CD4-positive, alpha-beta T cell treated with Interleukin-12 subunit alpha and Interleukin-12 subunit beta, for 1 hour (primary cell): ENCODE measurements at regions not wholly inside any gene's neighbourhood (a gene's known extent, or its start where the extent isn't known, plus 50 kb on each side); places are given as distances from the start of the nearest gene placed in this dataset.
"Not testable (repeated sequence)": the region's sequence is repeated elsewhere in the genome, so short reads cannot be mapped to it uniquely, and the experiment has no call there.

Experiments
- DNase-seq: peaks from one replicate; pipeline ENCODE4 v3.0.0-alpha.2; 2020

DNA sequence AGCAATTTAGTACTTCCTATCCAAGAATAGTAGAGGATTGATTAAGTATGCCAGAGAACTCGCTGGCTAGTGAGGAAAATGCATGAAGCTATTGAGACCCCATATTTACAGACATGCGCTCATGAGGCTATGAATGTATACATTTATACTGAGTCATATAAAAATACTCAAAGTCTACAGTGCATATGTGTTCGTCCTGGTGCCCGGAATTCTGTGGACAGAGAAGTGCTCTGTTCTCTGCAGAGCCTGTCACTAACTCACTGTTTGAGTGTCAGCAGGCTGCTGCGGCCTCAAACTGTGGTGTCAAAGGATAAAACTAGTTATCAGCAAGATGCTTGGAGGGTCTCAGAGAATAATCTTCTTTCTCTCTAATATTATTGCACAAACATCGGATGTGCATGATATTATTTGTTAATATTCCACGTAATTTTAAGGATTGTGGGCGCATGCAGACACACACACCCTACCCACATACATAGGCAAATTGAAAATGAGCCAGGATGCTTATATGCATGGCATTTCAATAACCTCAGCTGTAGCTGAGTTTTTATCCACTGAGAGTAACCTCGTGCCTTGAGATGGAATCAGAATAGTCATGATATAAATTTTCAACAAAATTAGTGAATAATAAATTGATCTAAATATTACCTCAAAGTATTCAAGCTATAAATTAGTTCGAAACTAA lies 50.0 kb upstream of the TSC22D2 start:
- DNase-seq = no peak

DNA sequence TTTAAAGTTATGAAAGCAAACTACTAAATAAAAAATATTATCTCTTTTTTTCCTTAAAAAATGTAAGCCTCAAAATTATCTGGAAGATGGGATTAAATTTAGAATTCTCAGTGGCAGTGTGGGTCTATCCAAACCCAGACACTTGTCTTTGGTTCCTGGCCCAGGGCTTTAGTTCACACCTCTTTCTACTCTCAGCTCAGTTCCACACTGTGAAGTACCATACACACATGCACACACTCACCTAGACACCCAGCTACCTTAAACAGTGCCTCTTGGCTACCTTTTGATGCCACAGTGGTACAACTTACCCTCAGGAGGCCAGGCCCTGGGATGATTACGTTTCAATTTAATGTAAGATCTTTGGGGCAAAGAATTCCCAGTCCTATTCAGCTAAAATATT lies 51.0 kb upstream of the TSC22D2 start:
- no peak for DNase-seq

DNA sequence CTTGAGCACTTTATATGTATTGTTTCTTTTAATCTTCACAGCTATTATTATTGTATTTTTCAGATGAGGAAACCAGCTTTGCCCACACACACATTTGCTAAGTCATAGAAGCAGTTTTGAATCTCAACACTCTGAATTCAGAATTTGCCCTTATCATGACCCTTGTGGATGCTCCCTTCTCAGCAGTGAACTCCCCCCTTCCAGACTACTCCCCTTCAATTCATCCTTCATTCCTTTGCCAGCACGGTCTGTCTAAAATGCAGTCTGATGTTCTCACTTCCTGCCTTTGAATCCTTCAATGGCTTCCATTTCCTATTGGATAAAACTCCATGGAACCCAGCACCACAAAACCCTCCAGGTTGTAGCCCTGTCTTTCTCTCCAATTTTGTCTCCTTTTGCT lies 52.5 kb upstream of the TSC22D2 start:
- no peak for DNase-seq

DNA sequence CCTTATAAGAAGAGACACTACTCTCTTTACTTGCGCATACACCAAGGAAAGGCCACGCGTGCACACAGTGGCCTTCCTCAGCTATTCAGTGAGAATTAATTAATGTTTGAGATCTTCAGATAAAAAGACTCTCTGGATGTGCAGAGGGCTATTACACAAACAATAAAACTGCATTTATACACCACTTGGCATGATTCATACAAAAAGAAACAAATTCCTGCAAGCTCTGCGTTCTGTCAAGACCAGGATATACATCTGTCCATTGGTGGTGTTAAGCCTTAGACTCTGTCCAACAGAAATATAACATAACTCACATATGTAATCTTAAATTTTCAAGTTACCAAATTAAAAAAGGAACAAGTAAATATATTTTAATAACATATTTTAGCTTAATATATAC lies 55.2 kb upstream of the TSC22D2 start:
- no peak for DNase-seq

DNA sequence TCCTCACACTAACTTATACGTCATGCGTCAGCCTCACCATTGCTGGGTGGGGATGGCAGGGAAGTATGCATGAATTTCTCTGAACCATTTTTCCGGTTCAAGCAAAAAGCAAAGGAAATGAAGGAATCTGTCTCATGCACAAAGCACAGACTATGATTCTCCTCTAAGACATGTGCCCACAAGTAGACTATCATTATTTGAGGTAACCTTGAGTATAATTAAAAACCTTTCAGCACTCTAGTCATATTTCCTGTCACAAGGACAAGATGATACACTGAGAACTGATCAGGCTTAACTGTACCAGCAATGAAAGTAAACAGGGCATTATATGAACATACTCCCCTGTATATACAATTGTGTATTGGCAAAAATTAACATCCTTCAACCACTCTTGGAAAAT lies 56.7 kb upstream of the TSC22D2 start:
- no peak for DNase-seq

DNA sequence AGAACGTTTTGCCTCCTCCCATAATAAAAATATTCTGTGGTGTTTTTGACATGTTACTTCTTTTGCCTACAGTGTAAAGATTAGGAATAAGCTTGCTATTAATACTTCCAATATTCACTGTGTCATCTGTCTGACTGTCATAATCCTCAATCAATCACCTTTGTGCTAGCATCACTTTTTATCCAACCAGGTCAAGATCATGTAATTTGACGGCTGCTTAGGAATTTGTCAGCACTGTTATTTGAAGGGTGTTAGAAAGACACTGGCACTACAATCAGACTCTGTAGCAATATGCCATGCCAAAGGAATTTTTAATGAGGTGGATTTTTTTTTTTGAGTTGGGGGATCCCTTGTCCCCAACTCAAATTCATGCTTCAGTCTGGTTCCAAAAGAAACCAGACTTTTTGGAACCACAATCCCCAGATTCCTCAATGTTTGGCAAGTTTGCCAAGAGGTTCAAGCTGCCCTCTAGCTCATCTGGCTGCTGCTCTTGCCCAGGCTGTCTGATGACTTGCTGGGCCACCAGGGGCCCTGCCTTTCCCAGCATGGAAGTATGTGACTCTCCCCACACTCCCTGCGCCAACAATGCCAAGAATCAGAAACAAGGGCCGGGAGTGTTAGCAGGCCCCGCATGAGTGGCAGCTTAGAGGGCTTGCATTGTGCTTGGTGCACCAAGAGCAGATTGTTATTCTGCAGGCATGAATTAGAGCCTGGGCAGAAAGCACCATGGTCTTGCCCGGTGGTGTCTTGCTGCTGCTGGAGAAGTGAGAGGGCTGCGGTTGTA lies 58.6 kb upstream of the TSC22D2 start:
- no peak for DNase-seq

DNA sequence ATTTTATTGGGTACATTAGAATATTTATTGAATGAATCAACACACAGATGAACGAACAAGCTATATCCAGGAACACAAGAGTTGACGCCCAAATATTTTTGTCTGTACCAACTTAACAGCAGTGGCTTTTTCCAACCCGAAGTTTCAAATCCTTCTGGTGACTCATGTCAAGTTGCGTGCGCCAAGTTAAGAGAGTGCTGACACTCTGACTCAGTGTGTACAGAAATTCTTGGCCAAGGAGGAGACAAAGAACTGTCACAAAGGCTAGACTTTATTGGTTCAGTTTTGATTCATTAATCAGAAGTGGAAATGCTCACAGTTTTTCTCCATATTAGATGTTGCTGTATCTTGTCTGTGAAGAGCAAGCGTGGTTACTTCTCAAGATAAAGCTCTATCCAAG lies 59.6 kb upstream of the TSC22D2 start:
- DNase-seq = no peak

DNA sequence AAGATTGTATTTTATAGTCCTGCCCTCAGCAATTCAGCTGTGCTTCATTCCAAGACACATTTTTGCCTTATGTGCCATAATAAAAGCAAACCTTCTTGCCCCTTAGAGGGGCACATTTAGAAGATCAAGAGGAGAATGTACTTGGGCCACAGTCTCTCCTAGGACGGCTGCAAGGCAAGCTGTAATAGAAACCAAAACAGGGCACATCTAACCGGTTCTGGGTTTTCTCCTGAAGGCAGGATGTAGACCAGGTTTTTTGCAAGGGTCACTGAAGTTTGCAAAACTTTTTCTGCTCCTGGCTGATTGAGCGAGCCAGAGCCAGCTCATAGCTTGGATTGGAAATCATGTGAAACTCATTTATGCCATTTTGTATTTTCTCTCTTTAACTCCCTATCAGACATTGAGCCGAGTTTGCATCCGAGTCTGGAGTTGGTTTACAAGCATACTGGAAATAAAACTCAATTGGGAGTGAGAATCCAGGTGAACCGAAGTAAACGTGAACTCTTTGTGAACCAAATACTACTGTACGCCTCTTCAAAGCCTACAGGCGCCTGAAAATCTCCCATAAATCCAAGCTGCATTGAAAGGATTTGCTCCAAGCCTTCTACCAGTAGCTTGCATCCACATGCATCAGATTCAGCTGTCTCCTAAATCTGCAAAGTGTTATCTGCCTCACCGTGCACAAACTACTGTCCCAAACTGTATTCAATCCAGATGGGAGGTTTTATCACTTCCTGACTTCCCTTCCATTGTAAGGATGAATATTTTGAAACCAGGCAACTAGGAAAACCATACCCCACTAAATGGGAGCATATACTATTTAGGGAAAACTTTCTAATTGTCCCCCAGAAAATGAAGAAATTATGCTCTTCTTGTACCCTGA lies 60.9 kb upstream of the TSC22D2 start:
- DNase-seq = no peak

DNA sequence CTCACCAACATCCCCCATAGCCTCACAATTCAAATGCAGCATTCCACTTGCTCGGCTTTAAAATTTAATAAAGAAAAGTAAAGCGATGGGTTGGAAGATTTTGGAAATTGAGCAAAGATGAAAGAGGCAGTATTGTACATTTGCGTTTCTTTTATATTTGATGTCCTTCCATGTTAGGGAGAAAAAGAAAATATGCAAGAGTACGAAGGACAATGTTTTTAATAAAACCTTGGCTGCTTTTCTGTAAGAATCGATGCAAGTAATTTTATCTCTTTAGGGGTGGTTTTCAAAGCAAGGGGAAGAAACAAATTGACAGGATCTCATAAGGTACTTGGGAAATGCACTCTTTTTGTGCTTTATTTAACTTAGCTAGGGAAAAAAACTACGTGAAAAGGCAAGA lies 61.8 kb upstream of the TSC22D2 start:
- no peak for DNase-seq

DNA sequence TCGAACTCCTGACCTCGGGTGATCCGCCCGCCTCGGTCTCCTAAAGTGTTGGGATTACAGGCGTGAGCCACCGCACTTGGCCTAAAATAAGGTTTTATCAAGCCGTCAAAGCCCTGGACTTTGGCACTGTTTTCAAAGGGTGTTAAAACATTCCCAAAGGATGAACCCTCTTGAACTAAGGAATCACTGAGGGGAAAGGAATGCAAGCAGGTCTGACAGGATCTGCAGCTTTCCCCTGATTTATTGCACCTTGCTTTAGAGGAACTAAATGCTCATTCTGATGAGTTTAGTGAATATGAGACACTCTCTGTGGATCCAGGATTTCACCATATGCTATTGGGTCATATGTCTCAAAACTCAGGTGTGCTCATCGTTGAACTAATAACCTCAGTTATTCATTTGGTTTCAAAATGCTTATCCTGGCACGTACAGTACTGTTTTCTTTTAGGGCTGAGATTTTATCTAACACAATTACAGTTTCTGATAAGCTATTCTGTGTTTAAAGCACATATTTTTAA lies 63.0 kb upstream of the TSC22D2 start:
- DNase-seq = no peak

DNA sequence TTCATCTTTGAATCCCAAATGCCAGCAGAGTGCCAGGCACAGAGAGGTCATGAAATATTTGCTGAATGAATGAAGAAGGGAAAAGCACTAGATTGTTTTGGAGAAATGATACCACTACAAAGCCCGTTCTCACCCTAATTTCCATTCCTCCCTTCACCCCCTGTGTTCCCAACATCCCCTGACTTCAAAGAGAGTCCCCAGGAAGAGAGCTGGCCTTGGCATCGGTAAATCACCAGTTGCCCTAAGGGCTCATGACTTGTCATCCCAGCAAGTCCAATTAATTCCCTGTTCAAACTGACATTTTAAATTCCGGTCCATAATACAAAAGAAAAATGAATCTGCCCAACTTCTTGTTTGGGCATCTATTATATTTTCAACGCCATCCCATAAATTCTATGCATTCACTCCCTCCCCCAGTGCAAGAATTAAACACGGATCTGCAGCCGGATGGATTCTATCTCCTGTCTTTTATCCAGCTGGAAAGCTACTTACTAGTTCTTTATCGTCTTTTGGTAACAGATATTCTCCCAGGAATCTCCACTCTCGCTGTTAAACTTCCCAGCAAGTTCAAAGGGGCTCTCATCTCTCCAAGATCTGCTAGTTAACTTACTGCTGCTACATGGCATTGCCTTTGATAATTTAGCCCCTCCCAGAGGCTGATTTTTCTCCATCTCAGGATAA lies 63.9 kb upstream of the TSC22D2 start:
- no peak for DNase-seq

DNA sequence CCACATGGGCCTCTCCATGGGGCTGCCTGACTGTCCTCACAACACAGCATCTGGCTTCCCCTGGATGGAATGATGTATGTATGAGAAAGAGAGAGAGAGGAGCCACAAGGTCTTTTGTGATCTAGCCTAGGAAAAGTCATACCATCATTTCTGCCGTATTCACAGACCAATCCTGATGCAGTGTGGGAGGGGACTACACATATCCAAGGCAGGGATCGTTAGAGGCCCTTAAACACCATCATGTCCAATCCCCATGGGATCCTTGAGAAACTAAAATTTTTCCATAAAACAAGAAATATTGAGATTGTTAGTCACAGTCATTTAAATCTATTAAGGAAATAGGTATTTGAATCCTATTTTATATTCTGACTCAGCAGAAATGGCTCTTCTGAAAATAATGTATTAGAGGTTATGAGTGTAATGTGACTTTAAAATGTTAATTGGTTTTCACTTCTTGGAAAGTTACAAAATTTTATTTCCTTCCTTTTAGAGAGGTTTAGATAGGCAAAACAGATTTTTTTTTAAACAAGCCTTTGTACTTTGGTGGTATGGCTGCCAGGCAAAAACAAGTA lies 65.1 kb upstream of the TSC22D2 start:
- DNase-seq = no peak

DNA sequence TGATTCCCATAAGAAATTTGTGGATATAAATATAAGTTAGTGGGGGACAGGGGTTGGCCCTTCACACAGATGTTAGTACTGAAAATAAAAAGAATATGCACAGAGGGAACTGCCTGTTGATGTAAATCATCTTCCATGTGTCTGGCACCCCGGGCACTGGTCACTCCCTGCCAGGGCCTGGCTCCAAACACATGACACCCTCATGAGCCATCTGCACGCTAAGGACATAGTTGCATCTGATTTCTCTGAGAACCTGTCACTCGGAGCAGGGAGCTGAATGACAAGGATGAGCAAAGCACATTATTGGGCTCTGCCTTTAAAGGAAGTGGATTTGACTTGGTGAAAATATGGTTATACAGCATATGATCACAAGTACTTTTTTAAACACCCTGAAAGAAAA lies 66.2 kb upstream of the TSC22D2 start:
- no peak for DNase-seq

DNA sequence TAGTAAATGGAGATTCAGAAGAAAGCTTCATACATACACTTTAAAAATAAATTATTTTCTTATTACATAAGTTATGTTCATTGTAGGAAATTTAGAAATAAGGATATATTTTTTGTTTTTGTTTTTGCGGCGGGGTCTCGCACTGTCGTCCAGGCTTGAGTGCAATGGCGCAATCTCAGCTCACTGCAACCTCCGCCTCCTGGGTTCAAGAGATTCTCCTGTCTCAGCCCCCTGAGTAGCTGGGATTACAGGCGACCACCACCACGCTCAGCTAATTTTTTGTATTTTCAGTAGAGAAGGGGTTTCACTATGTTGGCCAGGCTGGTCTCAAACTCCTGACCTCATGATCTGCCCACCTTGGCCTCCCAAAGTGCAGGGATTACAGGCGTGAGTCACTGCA lies 71.7 kb upstream of the TSC22D2 start:
- DNase-seq = not testable (repeated sequence)

DNA sequence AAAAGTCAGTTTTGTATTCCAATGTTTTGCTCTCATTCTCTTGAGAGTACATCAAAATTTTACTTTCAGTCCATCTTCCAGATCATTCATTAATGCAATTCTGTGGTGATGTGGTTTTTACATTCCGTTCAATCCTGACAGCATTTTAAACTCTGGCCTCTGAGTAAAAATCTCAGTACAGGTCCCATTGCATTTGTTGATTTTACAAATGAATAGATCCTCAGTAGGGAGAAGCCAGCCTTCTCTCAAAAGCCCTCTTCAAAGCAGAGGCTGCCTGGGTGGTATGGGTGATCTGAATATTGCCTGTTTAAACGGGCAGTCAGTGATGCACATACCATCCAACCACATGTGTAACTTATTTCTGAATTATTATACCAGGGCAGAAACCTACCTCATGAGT lies 72.5 kb upstream of the TSC22D2 start:
- DNase-seq = no peak

DNA sequence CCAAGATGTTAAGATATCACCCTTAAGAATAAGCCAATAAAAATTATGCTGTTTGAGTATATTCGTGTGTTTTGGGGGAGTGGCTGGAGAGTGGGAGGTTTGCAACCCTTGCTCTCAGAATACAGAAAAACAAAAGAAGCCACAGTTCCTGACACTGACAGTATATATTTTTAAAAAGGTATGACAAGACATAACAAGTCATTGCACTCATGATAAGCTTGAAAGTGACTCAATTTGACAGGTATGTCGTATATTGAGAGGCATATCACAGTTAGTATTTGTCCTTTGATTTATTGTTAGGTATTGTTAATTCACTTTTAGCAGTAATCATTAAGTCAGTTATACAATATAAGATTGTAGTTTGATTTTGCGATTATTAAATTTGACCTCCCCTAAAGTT lies 73.1 kb upstream of the TSC22D2 start:
- no peak for DNase-seq

DNA sequence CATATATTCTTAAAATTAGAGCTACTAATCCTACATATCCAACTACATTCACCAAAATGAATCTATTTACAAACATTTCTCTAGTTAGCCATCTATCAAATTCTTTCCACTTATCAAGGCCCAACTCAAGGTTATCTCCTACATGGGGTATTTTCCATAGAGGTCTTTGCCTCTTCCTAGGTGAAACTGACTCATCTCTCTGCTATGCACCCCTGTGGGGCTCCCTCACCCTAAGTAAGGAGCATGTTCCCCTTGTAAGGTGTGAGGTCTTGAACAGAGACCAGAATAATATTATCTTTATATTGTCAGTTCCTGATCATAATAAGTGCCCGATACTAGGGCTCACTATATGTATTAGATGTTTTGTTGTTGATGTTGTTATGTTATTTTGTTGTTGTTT lies 74.6 kb upstream of the TSC22D2 start:
- DNase-seq = no peak

DNA sequence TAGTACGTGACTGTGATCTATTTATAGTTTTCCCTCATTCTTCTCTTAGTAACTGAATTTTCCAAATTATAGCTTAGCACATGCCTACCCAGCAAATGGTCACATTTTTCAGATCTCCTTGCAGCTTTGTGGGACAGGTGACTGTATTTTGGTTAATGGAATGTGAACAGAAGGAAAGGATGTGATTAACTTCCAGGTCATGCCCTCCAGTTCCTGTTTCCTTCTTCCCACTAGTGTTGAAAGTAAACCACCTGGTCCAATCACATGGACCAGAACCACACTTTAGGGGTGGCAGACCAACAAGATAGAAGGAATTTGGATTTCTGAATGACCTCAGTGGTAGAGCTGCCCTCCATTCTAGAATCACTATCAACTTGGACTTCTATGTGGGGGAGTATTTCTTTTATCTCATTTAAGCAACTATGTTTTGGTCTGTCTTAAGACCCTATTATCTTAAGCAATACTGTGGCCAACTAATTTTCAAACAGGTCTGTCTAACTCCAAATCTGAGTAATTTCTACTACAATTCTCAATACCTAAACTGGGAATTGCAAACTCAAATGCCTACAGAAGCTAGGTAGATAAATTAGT lies 76.0 kb upstream of the TSC22D2 start:
- no peak for DNase-seq

DNA sequence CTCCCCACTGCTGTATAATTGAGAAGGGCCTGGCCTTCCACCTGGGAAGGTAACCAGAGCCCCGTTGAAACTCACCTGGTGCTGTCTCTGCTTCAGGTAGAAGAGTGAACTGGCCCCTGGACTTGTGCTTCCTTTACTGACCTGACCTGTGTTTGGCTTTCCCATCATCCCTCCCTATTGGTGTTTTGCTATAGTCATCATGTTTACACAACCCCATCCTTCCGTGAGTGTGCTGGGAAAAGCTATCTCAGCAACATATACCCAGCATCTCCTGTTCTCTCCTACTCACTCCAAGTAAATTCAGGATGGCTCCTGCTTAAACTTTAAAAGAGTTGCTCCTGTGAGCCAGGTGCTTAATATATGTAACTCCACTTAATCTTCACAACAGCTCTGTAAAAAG lies 77.2 kb upstream of the TSC22D2 start:
- DNase-seq = no peak

DNA sequence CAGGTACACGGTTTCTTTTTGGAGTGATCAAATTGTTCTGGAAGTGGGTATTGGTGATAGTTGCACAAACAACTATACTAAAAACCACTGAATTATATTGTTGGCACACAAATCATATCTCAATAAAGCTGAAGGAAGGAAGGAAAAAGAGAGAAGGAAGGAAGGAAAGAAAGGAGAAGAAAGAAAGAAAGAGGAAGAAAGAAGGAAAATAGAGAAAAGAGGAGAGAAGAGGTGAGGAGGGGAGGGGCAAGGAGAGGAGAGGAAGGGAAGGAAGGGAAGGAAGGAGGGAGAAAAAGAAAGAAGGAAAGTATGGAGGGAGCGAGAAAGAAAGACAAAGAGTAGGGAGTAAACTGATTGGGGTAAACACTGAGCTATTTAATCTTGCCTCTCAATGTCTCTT lies 77.9 kb upstream of the TSC22D2 start:
- DNase-seq = no peak

DNA sequence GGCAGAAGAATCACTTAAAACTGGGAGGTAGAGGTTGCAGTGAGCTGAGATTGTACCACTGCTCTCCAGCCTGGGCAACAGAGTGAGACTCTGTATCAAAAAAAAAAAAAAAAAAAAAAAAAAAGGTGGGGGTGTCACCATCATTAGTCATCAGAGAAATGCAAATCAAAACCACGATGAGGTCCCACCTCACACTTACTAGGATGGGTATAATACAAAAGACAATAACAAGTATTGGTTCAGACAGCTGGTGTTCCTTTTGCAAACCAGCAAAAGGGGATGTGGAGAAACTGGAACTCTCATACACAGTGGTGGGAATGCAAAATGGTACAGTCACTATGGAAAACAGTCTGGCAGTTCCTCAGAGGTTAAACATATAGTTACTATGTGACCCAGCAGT lies 78.7 kb upstream of the TSC22D2 start:
- DNase-seq = no peak

DNA sequence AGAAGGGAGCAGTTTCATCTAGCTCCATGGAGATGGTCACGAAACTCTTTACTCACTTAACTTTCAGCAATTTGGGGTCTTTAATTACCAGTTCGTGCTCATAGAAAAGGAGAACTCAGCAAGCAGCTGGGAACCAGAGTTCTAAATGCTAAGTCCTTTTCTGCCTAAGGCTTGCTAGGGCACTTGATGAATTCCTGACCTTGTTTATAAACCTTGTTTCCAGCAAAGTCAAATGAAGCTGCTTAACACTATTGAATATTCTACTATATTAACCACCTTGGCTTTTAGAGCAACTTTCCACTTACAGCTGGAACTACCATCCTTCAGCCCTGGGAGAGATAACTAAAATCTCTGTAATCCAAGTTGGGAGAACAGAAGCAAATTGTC lies 79.5 kb upstream of the TSC22D2 start:
- DNase-seq = no peak
